B cell (primary cell): ENCODE measurements at regions not wholly inside any gene's neighbourhood (a gene's known extent, or its start where the extent isn't known, plus 50 kb on each side); places are given as distances from the start of the nearest gene placed in this dataset.

ENCODE experiments used
- CTCF ChIP-seq: fragments of 200-600 bp; IDR thresholded peaks from one replicate; pipeline ENCODE4 v1.8.0; 2022; ENCODE audit warnings: antibody characterized with exemption, mild to moderate bottlenecking
- EZH2 ChIP-seq: IDR thresholded peaks from 2 replicates; pipeline ENCODE4 v1.6.1; 2012; ENCODE audit warnings: borderline replicate concordance, low read depth, mild to moderate bottlenecking, moderate library complexity, low read length; ENCODE audit not compliant: insufficient read depth, poor library complexity, severe bottlenecking

GRCh38 chr17:77676237-77676661, 282.3 kb upstream of the TNRC6C start:
- TF ChIP-seq CTCF = no peak
- no peak for TF ChIP-seq EZH2
